GM23338 (cell line): ENCODE measurements at regions not wholly inside any gene's neighbourhood (a gene's known extent, or its start where the extent isn't known, plus 50 kb on each side); places are given as distances from the start of the nearest gene placed in this dataset.

ENCODE experiments used
- ATAC-seq: fragments of 200-7000 bp; cut with Tn5 transposase; 3 replicates; pipeline ENCODE4 v1.9.1; 2020
- DNase-seq: peaks from one replicate; pipeline ENCODE4 v3.0.0-alpha.2; 2015; ENCODE audit warnings: low spot score
- H2AFZ ChIP-seq: fragments of 200-600 bp; sonication (generic); 2 replicates; pipeline ENCODE4 v1.8.0; 2016; ENCODE audit warnings: antibody characterized with exemption, mild to moderate bottlenecking, moderate library complexity
- H3F3A ChIP-seq: fragments of 200-600 bp; sonication (generic); replicated peaks from 2 replicates; pipeline ENCODE4 v1.8.0; 2017; ENCODE audit warnings: antibody characterized with exemption, mixed run types, low read depth
- H3K27ac ChIP-seq: fragments of 200-600 bp; sonication (generic); 2 replicates; pipeline ENCODE4 v1.6.1; 2016; ENCODE audit warnings: low read depth
- H3K27me3 ChIP-seq: fragments of 200-600 bp; sonication (generic); 2 replicates; pipeline ENCODE4 v1.8.0; 2016; ENCODE audit warnings: mild to moderate bottlenecking, mixed run types, moderate library complexity; ENCODE audit not compliant: insufficient read depth
- H3K36me3 ChIP-seq: fragments of 200-600 bp; sonication (generic); 2 replicates; pipeline ENCODE4 v1.8.0; 2016; ENCODE audit warnings: mild to moderate bottlenecking; ENCODE audit not compliant: insufficient read depth
- H3K4me1 ChIP-seq: fragments of 200-600 bp; sonication (generic); 2 replicates; pipeline ENCODE4 v1.8.0; 2016; ENCODE audit warnings: mild to moderate bottlenecking, moderate library complexity; ENCODE audit not compliant: insufficient read depth
- H3K4me2 ChIP-seq: fragments of 200-600 bp; sonication (generic); 2 replicates; pipeline ENCODE4 v1.7.1; 2017; ENCODE audit warnings: mixed run types
- H3K4me3 ChIP-seq: fragments of 200-600 bp; sonication (generic); 2 replicates; pipeline ENCODE4 v1.6.1; 2016; ENCODE audit warnings: mixed run types
- H3K79me2 ChIP-seq: fragments of 200-600 bp; sonication (generic); replicated peaks from 2 replicates; pipeline ENCODE4 v1.8.0; 2017; ENCODE audit warnings: mild to moderate bottlenecking; ENCODE audit not compliant: insufficient read depth
- H3K9me2 ChIP-seq: fragments of 200-600 bp; sonication (generic); 2 replicates; pipeline ENCODE4 v1.8.0; 2017; ENCODE audit not compliant: insufficient read depth
- H4K20me1 ChIP-seq: fragments of 200-600 bp; sonication (generic); replicated peaks from 2 replicates; pipeline ENCODE4 v1.8.0; 2017; ENCODE audit warnings: mild to moderate bottlenecking; ENCODE audit not compliant: insufficient read depth
- H3K27ac Mint-ChIP-seq: 2 replicates; pipeline ENCODE4 v1.8.0; 2020; ENCODE audit warnings: inconsistent platforms, mild to moderate bottlenecking, moderate library complexity, mixed read lengths
- H3K27me3 Mint-ChIP-seq: 3 replicates; pipeline ENCODE4 v1.8.0; 2022; ENCODE audit warnings: low read depth, mild to moderate bottlenecking, moderate library complexity, mixed read lengths, inconsistent platforms; ENCODE audit not compliant: insufficient read depth, poor library complexity
- H3K36me3 Mint-ChIP-seq: 3 replicates; pipeline ENCODE4 v1.8.0; 2021; ENCODE audit warnings: low read depth, mild to moderate bottlenecking, inconsistent platforms, moderate library complexity, mixed read lengths
- H3K4me1 Mint-ChIP-seq: 3 replicates; pipeline ENCODE4 v1.8.0; 2020; ENCODE audit warnings: mild to moderate bottlenecking, inconsistent platforms, mixed read lengths
- H3K4me3 Mint-ChIP-seq: 3 replicates; pipeline ENCODE4 v1.8.0; 2021; ENCODE audit warnings: moderate library complexity, mild to moderate bottlenecking, inconsistent platforms, mixed read lengths
- H3K9me3 Mint-ChIP-seq: 3 replicates; pipeline ENCODE4 v1.8.0; 2020; ENCODE audit warnings: moderate library complexity, mild to moderate bottlenecking, inconsistent platforms, mixed read lengths
- CTCF ChIP-seq, 2 experiments: fragments of 200-600 bp in 1 of 2; sonication (generic) in 1 of 2; conservative IDR thresholded peaks; 2 replicates each; pipeline versions ENCODE4 v1.5.1 to v1.6.1; 2016 to 2017; ENCODE audit warnings: antibody characterized with exemption in 2 of 2, low read depth in 2 of 2, mild to moderate bottlenecking in 2 of 2, moderate library complexity in 1 of 2
- EZH2 ChIP-seq: fragments of 200-600 bp; sonication (generic); IDR thresholded peaks from one replicate; pipeline ENCODE4 v1.8.0; 2017; ENCODE audit warnings: antibody characterized with exemption, mild to moderate bottlenecking, low read depth; ENCODE audit not compliant: unreplicated experiment
- JUNB ChIP-seq: IDR thresholded peaks from one replicate; pipeline ENCODE4 v1.6.1; 2016; ENCODE audit warnings: antibody characterized with exemption; ENCODE audit not compliant: unreplicated experiment
- NANOG ChIP-seq: IDR thresholded peaks from 2 replicates; pipeline ENCODE4 v1.6.1; 2016; ENCODE audit warnings: antibody characterized with exemption, borderline replicate concordance
- POLR2AphosphoS5 ChIP-seq: IDR thresholded peaks from 2 replicates; pipeline ENCODE4 v1.6.1; 2016; ENCODE audit warnings: antibody characterized with exemption, low read depth
- STAT1 ChIP-seq: IDR thresholded peaks from one replicate; pipeline ENCODE4 v1.6.1; 2016; ENCODE audit warnings: antibody characterized with exemption; ENCODE audit not compliant: unreplicated experiment
- ZNF114 ChIP-seq: fragments of 250-450 bp; sonication (Bioruptor Pico); IDR thresholded peaks from 2 replicates; pipeline ENCODE4 v1.5.0; 2020; ENCODE audit warnings: mild to moderate bottlenecking, moderate library complexity
- ZNF331 ChIP-seq: fragments of 250-450 bp; sonication (Bioruptor Pico); IDR thresholded peaks from 2 replicates; pipeline ENCODE4 v1.5.0; 2020; ENCODE audit warnings: low read depth, mild to moderate bottlenecking, moderate library complexity
- ZNF462 ChIP-seq: fragments of 250-450 bp; sonication (Bioruptor Pico); IDR thresholded peaks from 2 replicates; pipeline ENCODE4 v1.5.0; 2020; ENCODE audit warnings: mild to moderate bottlenecking, moderate library complexity

- no peak overlapping the region for H3K27ac Mint-ChIP-seq
- peak; percentile 66 for ATAC-seq
Measured at GRCh38 chr10:10475812-10476211, 541.9 kb upstream of the CELF2 start.

More at GRCh38 chr10:10475812-10476211, 541.9 kb upstream of the CELF2 start:
- Mint-ChIP-seq H3K36me3 (peaks cover 17% of the 10 kb centered on the region), H3K4me1 (peaks cover 18% of the 10 kb centered on the region), H3K4me3 (no peak overlapping the region), H3K9me3 (peaks cover 20% of the 10 kb centered on the region), H3K27me3 (peaks cover 3% of the 10 kb centered on the region)
- Histone ChIP-seq H4K20me1 (no peaks in the 10 kb centered on the region), H3K36me3 (no peaks in the 10 kb centered on the region; the same call in 1 of the 2 replicates), H3K4me1 (peaks cover 14% of the 10 kb centered on the region; the same call in 1 of the 2 replicates), H3K4me2 (no peak overlapping the region), H3F3A (no peaks in the 10 kb centered on the region), H3K27ac (peak overlapping the region; percentile 17; the same call in 1 of the 2 replicates), H3K27me3 (no peaks in the 10 kb centered on the region), H2AFZ (no peak overlapping the region), H3K79me2 (no peaks in the 10 kb centered on the region), H3K9me2 (peaks cover 5% of the 10 kb centered on the region; the same call in 1 of the 2 replicates), H3K4me3 (no peak overlapping the region)
- TF ChIP-seq ZNF331 (CRISPR knock-in tag) (no peak), POLR2AphosphoS5 (no peak), JUNB (no peak), STAT1 (no peak), EZH2 (no peak), CTCF (conservative IDR thresholded peaks at IDR 0.05; ENCODE audit: low read depth in 2 of 2) (no peak), ZNF462 (CRISPR knock-in tag) (peak; percentile 68; the same call in 1 of the 2 replicates), ZNF114 (no peak), NANOG (0 out of 2 replicates have a peak, but pooled peaks have one; percentile 30)
- DNase-seq: peak; percentile 39
